H9 (cell line): ENCODE measurements at regions not wholly inside any gene's neighbourhood (a gene's known extent, or its start where the extent isn't known, plus 50 kb on each side); places are given as distances from the start of the nearest gene placed in this dataset.

Experiments
- DNase-seq: peaks from one replicate; pipeline ENCODE4 v3.0.0-alpha.2; 2017
- H2AFZ ChIP-seq: one replicate; pipeline ENCODE4 v1.6.1; 2013; ENCODE audit warnings: mild to moderate bottlenecking, low read length, control low read depth, moderate library complexity
- H2AK5ac ChIP-seq: 2 replicates; pipeline ENCODE4 v1.6.1; 2013; ENCODE audit warnings: low read length, control low read depth, mixed read lengths; ENCODE audit not compliant: insufficient read length
- H2BK120ac ChIP-seq: one replicate; pipeline ENCODE4 v1.6.1; 2013; ENCODE audit warnings: low read depth, mild to moderate bottlenecking, low read length, control low read depth, inconsistent platforms; ENCODE audit not compliant: poor library complexity, severe bottlenecking
- H2BK12ac ChIP-seq: 2 replicates; pipeline ENCODE4 v1.6.1; 2013; ENCODE audit warnings: low read length, control low read depth, mixed read lengths, low read depth; ENCODE audit not compliant: insufficient read length
- H2BK15ac ChIP-seq: 2 replicates; pipeline ENCODE4 v1.6.1; 2013; ENCODE audit warnings: low read depth, low read length, control low read depth
- H2BK20ac ChIP-seq: one replicate; pipeline ENCODE4 v1.6.1; 2013; ENCODE audit warnings: low read depth, mild to moderate bottlenecking, low read length, control low read depth, inconsistent platforms; ENCODE audit not compliant: poor library complexity, severe bottlenecking
- H2BK5ac ChIP-seq: 2 replicates; pipeline ENCODE4 v1.6.1; 2013; ENCODE audit warnings: low read length, control low read depth, mixed read lengths; ENCODE audit not compliant: insufficient read length
- H3K14ac ChIP-seq: 2 replicates; pipeline ENCODE4 v1.6.1; 2013; ENCODE audit warnings: low read length, control low read depth; ENCODE audit not compliant: insufficient read depth
- H3K18ac ChIP-seq: 2 replicates; pipeline ENCODE4 v1.6.1; 2013; ENCODE audit warnings: low read depth, mild to moderate bottlenecking, mixed read lengths, low read length, control low read depth; ENCODE audit not compliant: insufficient read length
- H3K23ac ChIP-seq: 2 replicates; pipeline ENCODE4 v1.6.1; 2013; ENCODE audit warnings: low read length, control low read depth, mixed read lengths, low read depth; ENCODE audit not compliant: insufficient read length
- H3K23me2 ChIP-seq: 2 replicates; pipeline ENCODE4 v1.6.1; 2013; ENCODE audit warnings: low read depth, mild to moderate bottlenecking, mixed read lengths, low read length, control low read depth; ENCODE audit not compliant: insufficient read length, poor library complexity, severe bottlenecking
- H3K27ac ChIP-seq: 2 replicates; pipeline ENCODE4 v1.5.1; 2013; ENCODE audit warnings: low read length, control low read depth, mixed read lengths, low read depth; ENCODE audit not compliant: insufficient read length
- H3K27me3 ChIP-seq: 2 replicates; pipeline ENCODE4 v1.6.1; 2013; ENCODE audit warnings: low read length, control low read depth, inconsistent platforms; ENCODE audit not compliant: insufficient read depth
- H3K4ac ChIP-seq: 2 replicates; pipeline ENCODE4 v1.6.1; 2013; ENCODE audit warnings: low read depth, mild to moderate bottlenecking, control low read depth, inconsistent platforms, low read length, moderate library complexity
- H3K4me1 ChIP-seq: 2 replicates; pipeline ENCODE4 v1.6.1; 2013; ENCODE audit warnings: low read length, control low read depth, inconsistent platforms; ENCODE audit not compliant: insufficient read depth
- H3K4me2 ChIP-seq: 2 replicates; pipeline ENCODE4 v1.6.1; 2013; ENCODE audit warnings: low read length, control low read depth, mixed read lengths; ENCODE audit not compliant: insufficient read length, insufficient read depth
- H3K56ac ChIP-seq: 2 replicates; pipeline ENCODE4 v1.6.1; 2013; ENCODE audit warnings: low read depth, mild to moderate bottlenecking, mixed read lengths, low read length, control low read depth; ENCODE audit not compliant: insufficient read length
- H3K79me1 ChIP-seq: 2 replicates; pipeline ENCODE4 v1.6.1; 2013; ENCODE audit warnings: low read depth, mild to moderate bottlenecking, moderate library complexity, low read length, control low read depth, inconsistent platforms; ENCODE audit not compliant: insufficient read depth, poor library complexity, severe bottlenecking
- H3K79me2 ChIP-seq: 2 replicates; pipeline ENCODE4 v1.6.1; 2013; ENCODE audit warnings: low read length, control low read depth, inconsistent platforms; ENCODE audit not compliant: insufficient read depth
- H3K9ac ChIP-seq: 2 replicates; pipeline ENCODE4 v1.6.1; 2013; ENCODE audit warnings: low read length, control low read depth, mixed read lengths; ENCODE audit not compliant: insufficient read length; ENCODE audit errors: extremely low read depth
- H3K9me3 ChIP-seq: one replicate; pipeline ENCODE4 v1.6.1; 2013; ENCODE audit warnings: low read depth, low read length, inconsistent platforms; ENCODE audit not compliant: control insufficient read depth
- H3T11ph ChIP-seq: one replicate; pipeline ENCODE4 v1.6.1; 2013; ENCODE audit warnings: mild to moderate bottlenecking, low read length, control low read depth, inconsistent platforms
- H4K20me1 ChIP-seq: one replicate; pipeline ENCODE4 v1.6.1; 2013; ENCODE audit not compliant: control insufficient read depth, insufficient read length, insufficient read depth
- H4K5ac ChIP-seq: 2 replicates; pipeline ENCODE4 v1.6.1; 2013; ENCODE audit warnings: low read depth, mild to moderate bottlenecking, mixed read lengths, low read length, control low read depth; ENCODE audit not compliant: insufficient read length
- H4K8ac ChIP-seq: replicated peaks from 2 replicates; pipeline ENCODE4 v1.6.1; 2013; ENCODE audit warnings: low read length, control low read depth, mixed read lengths, low read depth; ENCODE audit not compliant: insufficient read length
- H4K91ac ChIP-seq: 2 replicates; pipeline ENCODE4 v1.6.1; 2013; ENCODE audit warnings: low read depth, mild to moderate bottlenecking, moderate library complexity, mixed read lengths, low read length, control low read depth; ENCODE audit not compliant: insufficient read length
- H3K27ac Mint-ChIP-seq, 3 experiments: 2 replicates in 2 of 3; 3 replicates in 1 of 3; pipeline ENCODE4 v1.8.0; 2020 to 2021; ENCODE audit warnings: mixed read lengths in 3 of 3, mild to moderate bottlenecking in 1 of 3, moderate library complexity in 1 of 3
- H3K27me3 Mint-ChIP-seq: 2 replicates; pipeline ENCODE4 v1.8.0; 2021; ENCODE audit warnings: low read depth, mild to moderate bottlenecking, moderate library complexity, mixed read lengths
- H3K36me3 Mint-ChIP-seq, 3 experiments: 2 replicates in 2 of 3; 3 replicates in 1 of 3; pipeline ENCODE4 v1.8.0; 2020 to 2021; ENCODE audit warnings: low read depth in 3 of 3, mixed read lengths in 3 of 3; ENCODE audit not compliant: insufficient read depth in 1 of 3
- H3K4me1 Mint-ChIP-seq, 2 experiments: 2 replicates each; pipeline ENCODE4 v1.8.0; 2020; ENCODE audit warnings: mixed read lengths in 2 of 2
- H3K4me3 Mint-ChIP-seq, 2 experiments: 2 replicates in 1 of 2; 3 replicates in 1 of 2; pipeline ENCODE4 v1.8.0; 2020 to 2021; ENCODE audit warnings: mild to moderate bottlenecking in 2 of 2, mixed read lengths in 2 of 2, moderate library complexity in 1 of 2
- H3K9me3 Mint-ChIP-seq, 2 experiments: 2 replicates in 1 of 2; 3 replicates in 1 of 2; pipeline ENCODE4 v1.8.0; 2020; ENCODE audit warnings: mild to moderate bottlenecking in 2 of 2, mixed read lengths in 2 of 2, moderate library complexity in 1 of 2
- CTCF ChIP-seq: fragments of 200-600 bp; sonication (generic); conservative IDR thresholded peaks from 3 replicates; pipeline ENCODE4 v1.8.0; 2021; ENCODE audit warnings: antibody characterized with exemption, mild to moderate bottlenecking
- WGBS: extraction: QIAGEN DNeasy Blood & Tissue Kit; methylation state at CpG from one replicate; pipeline ENCODE4 v1.1.7; 2013; ENCODE audit warnings: missing lambda C conversion rate, low lambda C conversion rate, mixed read lengths; ENCODE audit not compliant: insufficient read length; ENCODE audit errors: extremely low coverage; 5-methylcytosine and 5-hydroxymethylcytosine counted together

- no peaks in the 10 kb centered on the region for H3K79me1 ChIP-seq
- no peak overlapping the region for H3K14ac ChIP-seq
- no peak overlapping the region for H3K27ac Mint-ChIP-seq
- no peak for TF ChIP-seq CTCF
- H2BK5ac ChIP-seq, result no peak overlapping the region
- H2BK12ac ChIP-seq, result no peak overlapping the region
- H3K27ac ChIP-seq, result no peak overlapping the region
- H3K4ac ChIP-seq, result no peak overlapping the region
- H3K4me2 ChIP-seq, result no peak overlapping the region
- no peaks in the 10 kb centered on the region for H3K27me3 Mint-ChIP-seq
- no peak overlapping the region for H2AK5ac ChIP-seq
- H3K4me1 Mint-ChIP-seq, result no peaks in the 10 kb centered on the region
- H4K91ac ChIP-seq, result no peak overlapping the region
- no CpG with 5 or more reads among the region's 4 CpGs for WGBS
- H4K8ac ChIP-seq, result no peak overlapping the region
- H3K79me2 ChIP-seq, result no peaks in the 10 kb centered on the region
- H4K20me1 ChIP-seq, result no peaks in the 10 kb centered on the region
- H3K9me3 ChIP-seq, result no peaks in the 10 kb centered on the region
- H3K9me3 Mint-ChIP-seq, result no peaks in the 10 kb centered on the region
- H3K9ac ChIP-seq, result no peak overlapping the region
- no peaks in the 10 kb centered on the region for H3K23me2 ChIP-seq
- H2BK15ac ChIP-seq, result no peak overlapping the region
- no peak overlapping the region for H3K56ac ChIP-seq
- H3K36me3 Mint-ChIP-seq, result no peaks in the 10 kb centered on the region
- H3K18ac ChIP-seq, result no peak overlapping the region
- no peak overlapping the region for H2BK120ac ChIP-seq
- H3K4me1 ChIP-seq, result no peaks in the 10 kb centered on the region
- no peak overlapping the region for H2BK20ac ChIP-seq
- no peak overlapping the region for H3K23ac ChIP-seq
- H3K4me3 Mint-ChIP-seq, result no peak overlapping the region
- no peak overlapping the region for H4K5ac ChIP-seq
- H3K27me3 ChIP-seq, result no peaks in the 10 kb centered on the region
- H2AFZ ChIP-seq, result no peak overlapping the region
- H3T11ph ChIP-seq, result no peak overlapping the region
- DNase-seq, result no peak
These were observed 407.3 kb upstream of the CHORDC1 start for GRCh38 chr11:90630176-90630575.
